HepG2 (cell line): ENCODE measurements at regions not wholly inside any gene's neighbourhood (a gene's known extent, or its start where the extent isn't known, plus 50 kb on each side); places are given as distances from the start of the nearest gene placed in this dataset.
A peak's percentile ranks its signal among the peaks of the same experiment; 100 is the strongest.

ENCODE experiments used
- CEBPB ChIP-seq: IDR thresholded peaks from 2 replicates; pipeline ENCODE4 v1.6.1; 2011; ENCODE audit warnings: low read depth, low read length, improper control_type of control experiment, borderline replicate concordance
- MYC ChIP-seq: sonication (generic); formaldehyde crosslinking; IDR thresholded peaks from 2 replicates; pipeline ENCODE4 v1.9.0; 2021; ENCODE audit warnings: missing genetic modification reagents, borderline replicate concordance
- SIN3B ChIP-seq: fragments of 150-350 bp; IDR thresholded peaks from 2 replicates; pipeline ENCODE4 v1.6.1; 2014; ENCODE audit warnings: low read length
- ZFP90 ChIP-seq: sonication (generic); formaldehyde crosslinking; IDR thresholded peaks from 2 replicates; pipeline ENCODE4 v1.8.0; 2022; ENCODE audit warnings: missing genetic modification reagents, mild to moderate bottlenecking, inconsistent platforms, borderline replicate concordance
- ZKSCAN8 ChIP-seq: IDR thresholded peaks from 2 replicates; pipeline ENCODE4 v1.6.1; 2016; ENCODE audit warnings: borderline replicate concordance, missing genetic modification reagents, missing compliant biosample characterization
- ZNF121 ChIP-seq: sonication (generic); formaldehyde crosslinking; IDR thresholded peaks from 2 replicates; pipeline ENCODE4 v1.5.0; 2020; ENCODE audit warnings: mild to moderate bottlenecking, missing genetic modification reagents
- ZNF550 ChIP-seq: sonication (generic); formaldehyde crosslinking; IDR thresholded peaks from 2 replicates; pipeline ENCODE4 v1.4.0; 2020; ENCODE audit warnings: mild to moderate bottlenecking, missing genetic modification reagents, borderline replicate concordance
- TF ChIP-seq, protein P1 (sequence below): IDR thresholded peaks from 2 replicates; pipeline ENCODE4 v1.6.1; 2016; ENCODE audit warnings: low read depth, missing genetic modification reagents, missing compliant biosample characterization

DNA sequence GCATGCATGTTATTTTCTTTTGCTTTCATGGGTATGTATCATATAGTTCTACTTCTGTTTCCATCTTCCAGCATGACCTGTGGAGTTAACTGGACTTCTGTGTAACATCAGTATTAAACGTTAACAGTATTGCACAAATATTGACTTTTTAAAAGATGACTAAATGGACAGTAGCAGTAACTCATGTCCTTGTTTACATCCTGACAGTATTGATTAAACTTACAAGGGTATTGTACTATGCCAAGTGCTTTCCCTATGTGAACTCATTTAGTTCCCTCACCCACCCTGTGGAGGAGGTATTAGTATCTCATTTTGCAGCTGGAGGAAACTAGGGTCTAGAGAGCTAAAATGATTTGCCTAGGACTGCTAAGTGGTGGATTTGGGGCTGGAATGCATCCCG is 128.7 kb upstream of the SLC10A2 start (continued):
- TF ChIP-seq SIN3B (no peak), ZKSCAN8 (CRISPR knock-in tag) (0 out of 2 replicates have a peak, but pooled peaks have one; percentile 26), ZNF550 (CRISPR knock-in tag) (no peak), CEBPB (peak; percentile 11; the same call in 1 of the 2 replicates), ZFP90 (CRISPR knock-in tag) (no peak), ZNF121 (no peak), MYC (CRISPR knock-in tag) (no peak)
- TF ChIP-seq, protein P1, sequence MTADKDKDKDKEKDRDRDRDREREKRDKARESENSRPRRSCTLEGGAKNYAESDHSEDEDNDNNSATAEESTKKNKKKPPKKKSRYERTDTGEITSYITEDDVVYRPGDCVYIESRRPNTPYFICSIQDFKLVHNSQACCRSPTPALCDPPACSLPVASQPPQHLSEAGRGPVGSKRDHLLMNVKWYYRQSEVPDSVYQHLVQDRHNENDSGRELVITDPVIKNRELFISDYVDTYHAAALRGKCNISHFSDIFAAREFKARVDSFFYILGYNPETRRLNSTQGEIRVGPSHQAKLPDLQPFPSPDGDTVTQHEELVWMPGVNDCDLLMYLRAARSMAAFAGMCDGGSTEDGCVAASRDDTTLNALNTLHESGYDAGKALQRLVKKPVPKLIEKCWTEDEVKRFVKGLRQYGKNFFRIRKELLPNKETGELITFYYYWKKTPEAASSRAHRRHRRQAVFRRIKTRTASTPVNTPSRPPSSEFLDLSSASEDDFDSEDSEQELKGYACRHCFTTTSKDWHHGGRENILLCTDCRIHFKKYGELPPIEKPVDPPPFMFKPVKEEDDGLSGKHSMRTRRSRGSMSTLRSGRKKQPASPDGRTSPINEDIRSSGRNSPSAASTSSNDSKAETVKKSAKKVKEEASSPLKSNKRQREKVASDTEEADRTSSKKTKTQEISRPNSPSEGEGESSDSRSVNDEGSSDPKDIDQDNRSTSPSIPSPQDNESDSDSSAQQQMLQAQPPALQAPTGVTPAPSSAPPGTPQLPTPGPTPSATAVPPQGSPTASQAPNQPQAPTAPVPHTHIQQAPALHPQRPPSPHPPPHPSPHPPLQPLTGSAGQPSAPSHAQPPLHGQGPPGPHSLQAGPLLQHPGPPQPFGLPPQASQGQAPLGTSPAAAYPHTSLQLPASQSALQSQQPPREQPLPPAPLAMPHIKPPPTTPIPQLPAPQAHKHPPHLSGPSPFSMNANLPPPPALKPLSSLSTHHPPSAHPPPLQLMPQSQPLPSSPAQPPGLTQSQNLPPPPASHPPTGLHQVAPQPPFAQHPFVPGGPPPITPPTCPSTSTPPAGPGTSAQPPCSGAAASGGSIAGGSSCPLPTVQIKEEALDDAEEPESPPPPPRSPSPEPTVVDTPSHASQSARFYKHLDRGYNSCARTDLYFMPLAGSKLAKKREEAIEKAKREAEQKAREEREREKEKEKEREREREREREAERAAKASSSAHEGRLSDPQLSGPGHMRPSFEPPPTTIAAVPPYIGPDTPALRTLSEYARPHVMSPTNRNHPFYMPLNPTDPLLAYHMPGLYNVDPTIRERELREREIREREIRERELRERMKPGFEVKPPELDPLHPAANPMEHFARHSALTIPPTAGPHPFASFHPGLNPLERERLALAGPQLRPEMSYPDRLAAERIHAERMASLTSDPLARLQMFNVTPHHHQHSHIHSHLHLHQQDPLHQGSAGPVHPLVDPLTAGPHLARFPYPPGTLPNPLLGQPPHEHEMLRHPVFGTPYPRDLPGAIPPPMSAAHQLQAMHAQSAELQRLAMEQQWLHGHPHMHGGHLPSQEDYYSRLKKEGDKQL (CRISPR knock-in tag): 0 out of 2 replicates have a peak, but pooled peaks have one; percentile 41
- TF ChIP-seq, all 625 proteins: peak for 45
